ENCODE measurements at regions not wholly inside any gene's neighbourhood (a gene's known extent, or its start where the extent isn't known, plus 50 kb on each side); places are given as distances from the start of the nearest gene placed in this dataset.
"Not testable (repeated sequence)": the region's sequence is repeated elsewhere in the genome, so short reads cannot be mapped to it uniquely, and the experiment has no call there.

GRCh38 chr2:113341191-113341869, 62.6 kb upstream of the PAX8 start:
- intact Hi-C loops (cut with DNase I) = no loop called here
- 76 to 77% methylated on average over 8 of the region's 8 CpGs for WGBS, 2 donors
- Histone ChIP-seq H3K4me3 (replicated peaks in 1 of 3) (no peak overlapping the region), H3K9me3 (no peaks in the 10 kb centered on the region), H3K4me1 (peaks cover 0 to 20% of the 10 kb centered on the region in 2 donors), H3K27me3 (no peaks in the 10 kb centered on the region), H3K27ac (no peak overlapping the region), H3K36me3 (no peaks in the 10 kb centered on the region)
- no peak for TF ChIP-seq POLR2A (IDR thresholded peaks at IDR 0.05)
- no peak for TF ChIP-seq CTCF (IDR thresholded peaks at IDR 0.05)
- no peak for DNase-seq

GRCh38 chr2:113337809-113338208, 59.1 kb upstream of the PAX8 start:
- Histone ChIP-seq H3K27ac (no peak overlapping the region), H3K4me3 (replicated peaks in 1 of 3) (no peak overlapping the region), H3K36me3 (no peaks in the 10 kb centered on the region), H3K27me3 (no peaks in the 10 kb centered on the region), H3K9me3 (no peaks in the 10 kb centered on the region), H3K4me1 (peaks cover 0 to 7% of the 10 kb centered on the region in 2 donors)
- WGBS, 2 donors = 67 to 76% methylated on average over 5 of the region's 5 CpGs
- no peak for DNase-seq
- intact Hi-C loops (cut with DNase I) = no loop called here
- TF ChIP-seq POLR2A (IDR thresholded peaks at IDR 0.05) (no peak), CTCF (IDR thresholded peaks at IDR 0.05) (no peak)

GRCh38 chr2:113336040-113336439, 57.3 kb upstream of the PAX8 start:
- intact Hi-C loops (cut with DNase I); H3K27ac ChIP-seq; H3K4me1 ChIP-seq; H3K27me3 ChIP-seq; H3K4me3 ChIP-seq (replicated peaks in 1 of 3); H3K9me3 ChIP-seq; DNase-seq; H3K36me3 ChIP-seq: not testable (repeated sequence)
- 61 to 71% methylated on average over 3 of the region's 3 CpGs for WGBS, 2 donors

- peaks cover 0 to 4% of the 10 kb centered on the region in 2 donors for H3K4me1 ChIP-seq
- no peak for TF ChIP-seq POLR2A (IDR thresholded peaks at IDR 0.05)
- TF ChIP-seq CTCF (IDR thresholded peaks at IDR 0.05) = no peak
- no peak overlapping the region for H3K4me3 ChIP-seq (replicated peaks in 1 of 3)
- H3K27me3 ChIP-seq = no peaks in the 10 kb centered on the region
- no peak for DNase-seq
- intact Hi-C loops (cut with DNase I) = no loop called here
- 82 to 88% methylated on average over 5 of the region's 5 CpGs for WGBS, 2 donors
- no peaks in the 10 kb centered on the region for H3K36me3 ChIP-seq
- H3K9me3 ChIP-seq = no peaks in the 10 kb centered on the region
- no peak overlapping the region for H3K27ac ChIP-seq
Observed at GRCh38 chr2:113334147-113334546, 55.4 kb upstream of the PAX8 start.

GRCh38 chr2:113333735-113334134, 55.0 kb upstream of the PAX8 start:
- H3K27me3 ChIP-seq, DNase-seq: not testable (repeated sequence)

GRCh38 chr2:113330060-113330767, 51.5 kb upstream of the PAX8 start:
- WGBS, 2 donors = 74 to 80% methylated on average over 5 of the region's 5 CpGs
- H3K9me3 ChIP-seq; H3K27me3 ChIP-seq; H3K36me3 ChIP-seq; H3K27ac ChIP-seq; H3K4me3 ChIP-seq (replicated peaks in 1 of 3); DNase-seq; H3K4me1 ChIP-seq; intact Hi-C loops (cut with DNase I): not testable (repeated sequence)

More at GRCh38 chr2:113333735-113334134, 55.0 kb upstream of the PAX8 start:
- H3K4me1 ChIP-seq; intact Hi-C loops (cut with DNase I); H3K36me3 ChIP-seq; H3K27ac ChIP-seq; H3K4me3 ChIP-seq (replicated peaks in 1 of 3); H3K9me3 ChIP-seq: not testable (repeated sequence)
- WGBS, 2 donors = 81 to 90% methylated on average over 5 of the region's 5 CpGs

GRCh38 chr2:113328973-113329372, 50.3 kb upstream of the PAX8 start:
- WGBS, 2 donors = 86 to 90% methylated on average over 9 of the region's 9 CpGs
- intact Hi-C loops (cut with DNase I); H3K27me3 ChIP-seq; H3K27ac ChIP-seq; H3K4me3 ChIP-seq (replicated peaks in 1 of 3); H3K9me3 ChIP-seq; H3K4me1 ChIP-seq; DNase-seq; H3K36me3 ChIP-seq: not testable (repeated sequence)

- H3K4me1 ChIP-seq; intact Hi-C loops (cut with DNase I); DNase-seq; H3K27me3 ChIP-seq; H3K36me3 ChIP-seq; H3K4me3 ChIP-seq (replicated peaks in 1 of 3); H3K9me3 ChIP-seq; H3K27ac ChIP-seq: not testable (repeated sequence)
- WGBS, 2 donors = 93 to 96% methylated on average over 1 of the region's 1 CpG
Observed at GRCh38 chr2:113328572-113328971, 49.9 kb upstream of the PAX8 start.
